CD4-positive, alpha-beta T cell treated with Interleukin-6 at 100 ng/mL for 8 hours (primary cell): ENCODE measurements at regions not wholly inside any gene's neighbourhood (a gene's known extent, or its start where the extent isn't known, plus 50 kb on each side); places are given as distances from the start of the nearest gene placed in this dataset.

ENCODE experiments used
- DNase-seq: peaks from one replicate; pipeline ENCODE4 v3.0.0-alpha.2; 2020; ENCODE audit warnings: mixed read lengths, low spot score

- DNase-seq, result no peak
These were observed 367.9 kb upstream of the TNP1 start for GRCh38 chr2:217227794-217228193.

- no peak for DNase-seq
These were observed 365.7 kb upstream of the TNP1 start for GRCh38 chr2:217225596-217225995.

GRCh38 chr2:217223222-217223930, 363.5 kb upstream of the TNP1 start:
- no peak for DNase-seq

GRCh38 chr2:217222309-217222910, 362.5 kb upstream of the TNP1 start:
- no peak for DNase-seq

- DNase-seq, result no peak
These were observed 360.6 kb upstream of the TNP1 start for GRCh38 chr2:217220228-217221013.

- no peak for DNase-seq
These were observed 359.3 kb upstream of the TNP1 start for GRCh38 chr2:217219164-217219520.

GRCh38 chr2:217218269-217219163, 358.7 kb upstream of the TNP1 start:
- no peak for DNase-seq

GRCh38 chr2:217216982-217217381, 357.1 kb upstream of the TNP1 start:
- no peak for DNase-seq

GRCh38 chr2:217216316-217216715, 356.5 kb upstream of the TNP1 start:
- no peak for DNase-seq

- no peak for DNase-seq
These were observed 356.0 kb upstream of the TNP1 start for GRCh38 chr2:217215877-217216276.

- DNase-seq, result no peak
These were observed 349.0 kb upstream of the TNP1 start for GRCh38 chr2:217208867-217209266.

- no peak for DNase-seq
These were observed 347.8 kb upstream of the TNP1 start for GRCh38 chr2:217207699-217208010.

- no peak for DNase-seq
These were observed 347.2 kb upstream of the TNP1 start for GRCh38 chr2:217206907-217207698.

- no peak for DNase-seq
These were observed 346.3 kb upstream of the TNP1 start for GRCh38 chr2:217206016-217206725.

- DNase-seq, result no peak
These were observed 344.5 kb upstream of the TNP1 start for GRCh38 chr2:217204358-217204757.

- DNase-seq, result no peak
These were observed 343.2 kb upstream of the TNP1 start for GRCh38 chr2:217203086-217203485.

- DNase-seq, result no peak
These were observed 339.4 kb upstream of the TNP1 start for GRCh38 chr2:217199255-217199630.

GRCh38 chr2:217195658-217196446, 336.0 kb upstream of the TNP1 start:
- DNase-seq, result no peak

GRCh38 chr2:217195016-217195415, 335.2 kb upstream of the TNP1 start:
- DNase-seq, result no peak
